ENCODE measurements at regions not wholly inside any gene's neighbourhood (a gene's known extent, or its start where the extent isn't known, plus 50 kb on each side); places are given as distances from the start of the nearest gene placed in this dataset.
"Not testable (repeated sequence)": the region's sequence is repeated elsewhere in the genome, so short reads cannot be mapped to it uniquely, and the experiment has no call there.

DNA sequence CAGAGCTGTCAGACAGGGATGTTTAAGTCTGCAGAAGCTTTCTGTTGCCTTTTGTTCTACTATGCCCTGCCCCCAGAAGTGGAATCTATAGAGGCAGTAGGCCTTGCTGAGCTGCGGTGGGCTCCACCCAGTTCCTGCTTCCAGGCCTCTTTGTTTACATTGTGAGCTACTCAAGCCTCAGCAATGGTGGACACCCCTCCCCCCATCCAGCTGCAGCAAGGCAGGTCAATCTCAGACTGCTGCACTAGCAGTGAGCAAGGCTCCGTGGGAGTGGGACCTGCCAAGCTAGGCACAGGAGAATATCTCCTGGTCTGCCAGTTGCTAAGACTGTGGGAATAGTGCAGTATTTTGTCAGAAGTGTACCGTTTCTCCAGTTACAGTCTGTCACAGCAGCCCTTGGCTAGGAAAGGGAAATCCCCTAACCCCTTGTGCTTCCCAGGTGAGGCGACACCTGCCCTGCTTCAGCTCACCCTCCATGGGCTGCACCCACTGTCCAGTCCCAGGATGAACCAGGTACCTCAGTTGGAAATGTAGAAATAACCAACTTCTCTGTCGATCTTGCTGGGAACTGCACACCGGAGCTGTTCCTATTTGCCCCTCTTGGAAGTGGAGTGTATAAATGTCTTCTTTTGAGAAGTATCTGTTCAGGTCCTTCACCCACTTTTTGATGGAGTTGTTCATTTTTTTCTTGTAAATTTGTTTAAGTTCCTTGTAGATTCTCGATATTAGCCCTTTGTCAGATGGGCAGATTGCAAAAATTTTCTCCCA is 213.5 kb upstream of the SLC38A2 start:
- ATAC-seq (no peak), DNase-seq (ENCODE audit: missing footprints) (no peak)
- intact Hi-C loops (cut with DNase I), result no loop called here

DNA sequence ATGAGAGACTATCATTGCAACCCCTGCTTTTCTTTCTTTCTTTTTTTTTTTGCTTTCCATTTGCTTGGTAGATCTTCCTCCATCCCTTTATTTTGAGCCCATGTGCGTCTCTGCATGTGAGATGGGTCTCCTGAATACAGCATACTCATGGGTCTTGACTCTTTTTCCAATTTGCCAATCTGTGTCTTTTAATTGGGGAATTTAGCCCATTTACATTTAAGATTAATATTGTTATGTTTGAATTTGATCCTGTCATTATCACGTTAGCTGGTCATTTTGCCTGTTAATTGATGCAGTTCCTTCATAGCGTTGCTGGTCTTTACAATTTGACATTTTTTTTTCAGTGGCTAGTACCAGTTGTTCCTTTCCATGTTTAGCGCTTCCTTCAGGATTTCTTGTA is 211.5 kb upstream of the SLC38A2 start:
- ATAC-seq; intact Hi-C loops (cut with DNase I); DNase-seq (ENCODE audit: missing footprints): not testable (repeated sequence)

DNA sequence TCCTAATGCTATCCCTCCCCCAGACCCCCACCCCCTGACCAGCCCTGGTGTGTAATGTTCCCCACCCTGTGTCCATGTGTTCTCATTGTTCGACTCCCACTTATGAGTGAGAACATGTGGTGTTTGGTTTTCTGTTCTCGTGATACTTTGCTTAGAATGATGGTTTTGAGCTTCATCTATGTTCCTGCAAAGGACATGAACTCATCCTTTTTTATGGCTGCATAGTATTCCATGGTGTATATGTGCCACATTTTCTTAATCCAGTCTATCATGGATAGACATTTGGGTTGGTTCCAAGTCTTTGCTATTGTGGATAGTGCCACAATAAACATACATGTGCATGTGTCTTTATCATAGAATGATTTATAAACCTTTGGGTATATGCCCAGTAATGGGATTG is 209.4 kb upstream of the SLC38A2 start:
- intact Hi-C loops (cut with DNase I); DNase-seq (ENCODE audit: missing footprints); ATAC-seq: not testable (repeated sequence)

- DNase-seq (ENCODE audit: missing footprints) (no peak), ATAC-seq (no peak)
- intact Hi-C loops (cut with DNase I), result no loop called here
These were observed 207.9 kb upstream of the SLC38A2 start for GRCh38 chr12:46580445-46580844.

- intact Hi-C loops (cut with DNase I), result loop anchor here (5.0 kb wide), 1 partner anchor 38 kb away; no protein-coding TSS in a partner anchor
- ATAC-seq (no peak), DNase-seq (ENCODE audit: missing footprints) (no peak)
These were observed 206.9 kb upstream of the SLC38A2 start for GRCh38 chr12:46579474-46579873.

DNA sequence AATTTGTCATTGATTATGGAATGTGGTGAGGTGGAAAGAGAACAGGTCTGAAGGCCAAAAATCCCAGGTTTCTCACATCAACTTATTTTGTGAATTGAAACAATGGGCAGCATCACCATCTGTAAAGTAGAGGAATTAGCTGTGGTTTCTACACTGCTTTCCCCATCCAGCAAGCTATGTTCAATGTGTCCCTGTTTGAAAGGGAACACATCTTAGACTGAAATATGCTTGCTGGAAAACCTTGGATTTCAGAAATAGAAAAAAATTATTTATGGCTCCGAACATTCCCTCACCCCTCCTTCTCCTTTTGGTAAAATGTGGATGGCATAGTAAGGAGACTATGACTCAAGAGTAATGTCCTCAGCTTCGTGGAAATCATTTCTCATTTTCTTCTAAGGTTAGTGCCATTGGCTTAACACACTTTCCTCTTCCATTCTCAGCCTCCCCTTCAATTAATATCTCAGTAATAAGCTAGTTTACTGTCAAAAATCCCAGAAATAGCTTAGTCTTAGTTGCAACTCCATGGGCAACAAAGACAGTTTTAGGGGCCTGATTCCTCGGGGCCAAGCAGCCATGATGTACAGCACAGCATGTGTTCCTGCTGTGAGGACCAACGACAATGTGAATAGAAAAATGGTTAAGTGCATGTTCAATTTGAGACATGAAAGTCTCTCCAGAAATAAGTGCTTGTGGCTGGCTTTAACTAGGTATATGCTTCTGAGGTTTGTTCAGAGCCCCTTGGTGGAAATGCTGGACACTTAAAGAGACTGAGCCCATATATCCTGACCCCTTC is 205.8 kb upstream of the SLC38A2 start:
- no peak for ATAC-seq
- intact Hi-C loops (cut with DNase I), result loop anchor here (5.0 kb wide), 1 partner anchor 39 kb away; no protein-coding TSS in a partner anchor
- no peak for DNase-seq (ENCODE audit: missing footprints)

GRCh38 chr12:46577063-46577776 is 204.6 kb upstream of the SLC38A2 start:
- intact Hi-C loops (cut with DNase I), result loop anchor here (5.0 kb wide), 1 partner anchor 40 kb away; no protein-coding TSS in a partner anchor
- ATAC-seq (no peak), DNase-seq (ENCODE audit: missing footprints) (no peak)

DNA sequence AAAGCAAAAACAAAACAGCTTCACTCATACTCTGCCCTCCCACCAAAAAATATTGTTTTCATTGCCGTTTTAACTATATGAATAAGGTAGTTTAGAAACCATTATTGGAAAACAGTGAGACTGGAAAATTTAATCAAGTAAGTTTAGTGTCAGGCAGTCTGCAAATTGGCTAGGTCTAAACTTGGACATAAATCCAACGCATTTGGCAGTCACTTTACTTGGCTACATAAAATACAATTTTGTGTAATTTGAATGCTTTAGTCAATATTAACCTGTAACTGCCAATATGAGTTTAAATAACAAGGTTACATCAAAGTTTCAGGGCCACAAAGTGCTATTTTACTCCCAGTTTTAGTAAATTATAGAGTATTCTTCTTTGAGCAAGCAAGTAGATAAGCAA is 202.3 kb upstream of the SLC38A2 start:
- intact Hi-C loops (cut with DNase I), result loop anchor here (5.0 kb wide), 1 partner anchor 42 kb away; no protein-coding TSS in a partner anchor
- ATAC-seq, result no peak

GRCh38 chr12:46573347-46573658 is 200.7 kb upstream of the SLC38A2 start:
- ATAC-seq, result no peak
- no peak for DNase-seq (ENCODE audit: missing footprints)
- intact Hi-C loops (cut with DNase I), result no loop called here

More for the DNA sequence above, 202.3 kb upstream of the SLC38A2 start:
- DNase-seq (ENCODE audit: missing footprints), result no peak

- intact Hi-C loops (cut with DNase I), result no loop called here
- ATAC-seq, result no peak
- no peak for DNase-seq (ENCODE audit: missing footprints)
These were observed 200.2 kb upstream of the SLC38A2 start for GRCh38 chr12:46572644-46573346.

DNA sequence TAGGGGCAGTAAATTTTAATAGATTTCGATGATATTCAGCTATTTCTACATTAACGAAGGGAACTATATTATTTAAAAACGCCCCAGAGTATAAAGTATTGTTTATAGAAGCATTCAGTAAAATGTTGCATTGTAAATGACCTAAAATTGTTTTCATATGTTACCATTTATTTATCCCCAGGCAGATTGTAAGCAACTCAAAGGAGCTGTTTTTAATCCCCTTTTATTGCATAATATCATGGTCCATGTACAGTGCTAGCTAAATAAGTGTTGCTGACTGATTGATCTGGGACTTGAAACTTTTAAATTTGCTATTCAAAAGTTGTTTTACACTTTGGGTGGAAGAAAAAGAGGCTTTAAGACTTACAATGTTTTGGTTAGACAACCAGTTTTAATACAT is 199.0 kb upstream of the SLC38A2 start:
- no peak for DNase-seq (ENCODE audit: missing footprints)
- intact Hi-C loops (cut with DNase I), result no loop called here
- no peak for ATAC-seq

GRCh38 chr12:46569826-46570439 is 197.4 kb upstream of the SLC38A2 start:
- intact Hi-C loops (cut with DNase I), result no loop called here
- ATAC-seq, result no peak
- DNase-seq (ENCODE audit: missing footprints), result no peak

DNA sequence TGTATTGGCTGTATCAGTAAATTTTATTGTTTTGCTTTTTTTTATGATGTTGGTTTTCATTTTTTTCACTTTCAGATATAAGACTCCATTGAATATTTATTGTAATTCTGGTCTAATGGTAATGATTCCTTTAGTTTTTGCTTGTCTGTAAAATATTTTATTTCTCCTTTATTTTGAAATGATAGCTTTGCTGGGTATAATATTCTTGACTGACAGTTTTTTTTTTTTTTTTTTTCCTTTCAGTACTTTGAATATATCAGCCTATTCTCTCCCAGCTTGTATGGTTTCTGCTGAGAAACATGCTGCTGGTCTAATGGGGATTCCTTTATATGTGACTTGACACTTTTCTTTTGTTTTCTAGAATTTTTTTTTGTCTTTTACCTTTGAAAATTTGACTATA is 195.1 kb upstream of the SLC38A2 start:
- intact Hi-C loops (cut with DNase I), result no loop called here
- no peak for ATAC-seq

GRCh38 chr12:46562625-46563225 is 190.2 kb upstream of the SLC38A2 start:
- intact Hi-C loops (cut with DNase I), result no loop called here
- DNase-seq (ENCODE audit: missing footprints) (no peak), ATAC-seq (no peak)

More for the DNA sequence above, 195.1 kb upstream of the SLC38A2 start:
- no peak for DNase-seq (ENCODE audit: missing footprints)

- DNase-seq (ENCODE audit: missing footprints); ATAC-seq; intact Hi-C loops (cut with DNase I): not testable (repeated sequence)
These were observed 189.4 kb upstream of the SLC38A2 start for GRCh38 chr12:46561769-46562624.

DNA sequence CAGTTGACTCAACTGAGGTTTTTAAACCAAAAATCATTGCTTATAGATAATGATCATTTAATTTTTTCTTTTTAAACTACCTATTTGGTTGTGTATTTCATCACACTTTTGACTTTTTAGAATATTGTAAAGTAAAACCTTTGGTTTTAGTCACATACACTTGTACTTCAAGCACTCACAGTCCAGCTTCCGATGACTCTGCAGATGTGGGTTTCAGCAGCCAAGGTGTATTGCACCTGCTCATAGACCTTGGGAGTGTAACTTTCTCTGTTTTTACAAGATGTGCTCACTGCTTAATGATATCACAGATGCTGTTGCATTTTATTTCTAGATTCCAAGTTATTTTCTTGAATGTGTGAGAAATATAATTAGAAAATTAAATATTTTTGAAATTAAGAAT is 188.3 kb upstream of the SLC38A2 start:
- intact Hi-C loops (cut with DNase I), result no loop called here
- no peak for ATAC-seq
- no peak for DNase-seq (ENCODE audit: missing footprints)

- ATAC-seq, result no peak
- intact Hi-C loops (cut with DNase I), result no loop called here
- DNase-seq (ENCODE audit: missing footprints), result no peak
These were observed 187.5 kb upstream of the SLC38A2 start for GRCh38 chr12:46560089-46560488.
